ENCODE measurements at regions not wholly inside any gene's neighbourhood (a gene's known extent, or its start where the extent isn't known, plus 50 kb on each side); places are given as distances from the start of the nearest gene placed in this dataset.

DNA sequence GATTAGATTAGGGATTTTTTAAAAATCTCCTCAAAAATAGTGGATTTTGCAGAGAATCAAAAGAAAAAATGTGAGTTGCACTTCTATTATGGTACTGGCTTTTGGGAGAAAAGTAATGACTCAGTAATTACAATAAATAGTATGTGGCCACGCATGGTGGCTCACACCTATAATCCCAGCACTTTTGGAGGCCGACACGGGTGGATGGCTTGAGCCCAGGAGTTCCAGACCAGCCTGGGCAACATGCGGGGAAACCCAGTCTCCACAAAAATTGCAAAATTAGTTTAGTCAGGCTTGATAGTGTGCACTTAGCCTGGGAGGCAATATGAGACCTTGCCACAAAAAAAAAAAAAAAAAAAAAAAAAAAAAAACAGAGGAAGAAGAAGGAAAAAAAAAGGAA lies 1098.2 kb downstream of the ZPLD1 start:
- TF ChIP-seq, protein P1, sequence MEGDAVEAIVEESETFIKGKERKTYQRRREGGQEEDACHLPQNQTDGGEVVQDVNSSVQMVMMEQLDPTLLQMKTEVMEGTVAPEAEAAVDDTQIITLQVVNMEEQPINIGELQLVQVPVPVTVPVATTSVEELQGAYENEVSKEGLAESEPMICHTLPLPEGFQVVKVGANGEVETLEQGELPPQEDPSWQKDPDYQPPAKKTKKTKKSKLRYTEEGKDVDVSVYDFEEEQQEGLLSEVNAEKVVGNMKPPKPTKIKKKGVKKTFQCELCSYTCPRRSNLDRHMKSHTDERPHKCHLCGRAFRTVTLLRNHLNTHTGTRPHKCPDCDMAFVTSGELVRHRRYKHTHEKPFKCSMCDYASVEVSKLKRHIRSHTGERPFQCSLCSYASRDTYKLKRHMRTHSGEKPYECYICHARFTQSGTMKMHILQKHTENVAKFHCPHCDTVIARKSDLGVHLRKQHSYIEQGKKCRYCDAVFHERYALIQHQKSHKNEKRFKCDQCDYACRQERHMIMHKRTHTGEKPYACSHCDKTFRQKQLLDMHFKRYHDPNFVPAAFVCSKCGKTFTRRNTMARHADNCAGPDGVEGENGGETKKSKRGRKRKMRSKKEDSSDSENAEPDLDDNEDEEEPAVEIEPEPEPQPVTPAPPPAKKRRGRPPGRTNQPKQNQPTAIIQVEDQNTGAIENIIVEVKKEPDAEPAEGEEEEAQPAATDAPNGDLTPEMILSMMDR (IDR thresholded peaks at IDR 0.05), result no peak
- no peak for TF ChIP-seq POLR2A (IDR thresholded peaks at IDR 0.05)
